A673 (cell line): ENCODE measurements at regions not wholly inside any gene's neighbourhood (a gene's known extent, or its start where the extent isn't known, plus 50 kb on each side); places are given as distances from the start of the nearest gene placed in this dataset.

Experiments
- EZH2 ChIP-seq: fragments of 200-600 bp; sonication (generic); IDR thresholded peaks from 2 replicates; pipeline ENCODE4 v1.6.1; 2017; ENCODE audit warnings: borderline replicate concordance, low read depth, mild to moderate bottlenecking, mixed read lengths, antibody characterized with exemption, low read length; ENCODE audit not compliant: poor library complexity, severe bottlenecking
- TF ChIP-seq, protein P1 (sequence below): fragments of 300-800, 200-600 bp; sonication (generic); conservative IDR thresholded peaks from 2 replicates; pipeline ENCODE4 v1.5.1; 2017; ENCODE audit warnings: low read depth, mild to moderate bottlenecking, antibody characterized with exemption, low read length, moderate library complexity, mixed read lengths

DNA sequence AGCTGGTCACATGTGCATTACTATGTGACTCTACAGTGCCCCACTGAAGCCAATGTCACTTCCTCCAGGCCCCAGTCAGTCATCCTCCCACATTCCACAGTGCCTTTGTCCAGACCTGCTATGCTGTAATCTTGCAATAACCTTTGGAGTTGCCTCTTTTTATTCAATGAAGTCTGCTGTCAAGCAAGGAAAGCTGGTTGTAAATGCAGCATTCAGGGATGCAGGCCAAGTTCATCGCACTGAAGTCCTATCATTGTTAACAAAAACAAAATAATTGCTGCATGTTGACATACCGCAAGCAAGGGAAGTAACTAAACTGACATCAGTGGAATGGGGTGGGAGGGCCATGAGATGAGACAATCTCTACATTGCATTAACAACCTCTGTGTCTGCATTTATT lies 131.2 kb upstream of the CDYL start:
- TF ChIP-seq, protein P1, sequence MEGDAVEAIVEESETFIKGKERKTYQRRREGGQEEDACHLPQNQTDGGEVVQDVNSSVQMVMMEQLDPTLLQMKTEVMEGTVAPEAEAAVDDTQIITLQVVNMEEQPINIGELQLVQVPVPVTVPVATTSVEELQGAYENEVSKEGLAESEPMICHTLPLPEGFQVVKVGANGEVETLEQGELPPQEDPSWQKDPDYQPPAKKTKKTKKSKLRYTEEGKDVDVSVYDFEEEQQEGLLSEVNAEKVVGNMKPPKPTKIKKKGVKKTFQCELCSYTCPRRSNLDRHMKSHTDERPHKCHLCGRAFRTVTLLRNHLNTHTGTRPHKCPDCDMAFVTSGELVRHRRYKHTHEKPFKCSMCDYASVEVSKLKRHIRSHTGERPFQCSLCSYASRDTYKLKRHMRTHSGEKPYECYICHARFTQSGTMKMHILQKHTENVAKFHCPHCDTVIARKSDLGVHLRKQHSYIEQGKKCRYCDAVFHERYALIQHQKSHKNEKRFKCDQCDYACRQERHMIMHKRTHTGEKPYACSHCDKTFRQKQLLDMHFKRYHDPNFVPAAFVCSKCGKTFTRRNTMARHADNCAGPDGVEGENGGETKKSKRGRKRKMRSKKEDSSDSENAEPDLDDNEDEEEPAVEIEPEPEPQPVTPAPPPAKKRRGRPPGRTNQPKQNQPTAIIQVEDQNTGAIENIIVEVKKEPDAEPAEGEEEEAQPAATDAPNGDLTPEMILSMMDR, result no peak
- TF ChIP-seq EZH2, result no peak
